ENCODE measurements at regions not wholly inside any gene's neighbourhood (a gene's known extent, or its start where the extent isn't known, plus 50 kb on each side); places are given as distances from the start of the nearest gene placed in this dataset.

- DNase-seq (no peak), ATAC-seq (no peak)
- Histone ChIP-seq H3K9me3 (no peaks in the 10 kb centered on the region), H3K27ac (no peak overlapping the region), H3K27me3 (ENCODE audit: low read depth) (no peaks in the 10 kb centered on the region), H3K36me3 (no peaks in the 10 kb centered on the region), H3K4me3 (no peak overlapping the region), H3K4me1 (no peaks in the 10 kb centered on the region)
- no peak for TF ChIP-seq CTCF (IDR thresholded peaks at IDR 0.05)
- intact Hi-C loops (cut with DNase I), result no loop called here
These were observed 243.2 kb upstream of the KCNH7 start for GRCh38 chr2:163081754-163082153.

GRCh38 chr2:163077241-163077640 is 238.7 kb upstream of the KCNH7 start:
- Histone ChIP-seq H3K36me3 (no peaks in the 10 kb centered on the region), H3K9me3 (no peaks in the 10 kb centered on the region), H3K27ac (no peak overlapping the region), H3K4me3 (no peak overlapping the region), H3K4me1 (no peaks in the 10 kb centered on the region), H3K27me3 (ENCODE audit: low read depth) (no peaks in the 10 kb centered on the region)
- DNase-seq (no peak), ATAC-seq (no peak)
- TF ChIP-seq CTCF (IDR thresholded peaks at IDR 0.05), result no peak
- intact Hi-C loops (cut with DNase I), result no loop called here

GRCh38 chr2:163066085-163066484 is 227.5 kb upstream of the KCNH7 start:
- H3K4me1 ChIP-seq, result no peaks in the 10 kb centered on the region
- no peaks in the 10 kb centered on the region for H3K36me3 ChIP-seq
- DNase-seq (no peak), ATAC-seq (no peak)
- H3K9me3 ChIP-seq, result no peaks in the 10 kb centered on the region
- intact Hi-C loops (cut with DNase I), result no loop called here
- TF ChIP-seq CTCF (IDR thresholded peaks at IDR 0.05), result no peak
- H3K27ac ChIP-seq, result no peak overlapping the region
- no peaks in the 10 kb centered on the region for H3K27me3 ChIP-seq (ENCODE audit: low read depth)
- H3K4me3 ChIP-seq, result no peak overlapping the region

GRCh38 chr2:163062524-163062923 is 224.0 kb upstream of the KCNH7 start:
- Histone ChIP-seq H3K9me3 (no peaks in the 10 kb centered on the region), H3K4me1 (no peaks in the 10 kb centered on the region), H3K27me3 (ENCODE audit: low read depth) (no peaks in the 10 kb centered on the region), H3K36me3 (no peaks in the 10 kb centered on the region), H3K4me3 (no peak overlapping the region), H3K27ac (no peak overlapping the region)
- DNase-seq (no peak), ATAC-seq (no peak)
- intact Hi-C loops (cut with DNase I), result no loop called here
- no peak for TF ChIP-seq CTCF (IDR thresholded peaks at IDR 0.05)

- no peak for DNase-seq
- H3K27me3 ChIP-seq (ENCODE audit: low read depth), result no peaks in the 10 kb centered on the region
- H3K27ac ChIP-seq, result no peak overlapping the region
- TF ChIP-seq CTCF (IDR thresholded peaks at IDR 0.05), result no peak
- no peak overlapping the region for H3K4me3 ChIP-seq
- ATAC-seq, result no peak
- H3K4me1 ChIP-seq, result no peaks in the 10 kb centered on the region
- no peaks in the 10 kb centered on the region for H3K36me3 ChIP-seq
- intact Hi-C loops (cut with DNase I), result no loop called here
- H3K9me3 ChIP-seq, result no peaks in the 10 kb centered on the region
These were observed 208.0 kb upstream of the KCNH7 start for GRCh38 chr2:163046615-163047014.

GRCh38 chr2:163045830-163046229 is 207.3 kb upstream of the KCNH7 start:
- intact Hi-C loops (cut with DNase I), result no loop called here

More at GRCh38 chr2:163045830-163046229, 207.3 kb upstream of the KCNH7 start:
- H3K27ac ChIP-seq, result no peak overlapping the region
- DNase-seq (no peak), ATAC-seq (no peak)
- no peaks in the 10 kb centered on the region for H3K4me1 ChIP-seq
- H3K4me3 ChIP-seq, result no peak overlapping the region
- no peaks in the 10 kb centered on the region for H3K27me3 ChIP-seq (ENCODE audit: low read depth)
- no peaks in the 10 kb centered on the region for H3K36me3 ChIP-seq
- no peak for TF ChIP-seq CTCF (IDR thresholded peaks at IDR 0.05)
- H3K9me3 ChIP-seq, result no peaks in the 10 kb centered on the region
